ENCODE measurements at regions not wholly inside any gene's neighbourhood (a gene's known extent, or its start where the extent isn't known, plus 50 kb on each side); places are given as distances from the start of the nearest gene placed in this dataset.

- FAIRE-seq, result no peak
- TF ChIP-seq POLR2AphosphoS5 (IDR thresholded peaks at IDR 0.05; ENCODE audit: low read depth, low read length) (no peak), TAF1 (IDR thresholded peaks at IDR 0.05; ENCODE audit: borderline replicate concordance, low read depth, low read length) (no peak), POLR2A (IDR thresholded peaks at IDR 0.05; ENCODE audit: low read depth, low read length) (no peak)
- DNase-seq (ENCODE audit: insufficient read length), result no peak
Observed at GRCh38 chr2:74735009-74735408, 81.0 kb downstream of the SEMA4F start.

- DNase-seq (ENCODE audit: insufficient read length) (no peak), FAIRE-seq (no peak)
- TF ChIP-seq POLR2A (IDR thresholded peaks at IDR 0.05; ENCODE audit: low read depth, low read length), result no peak
- no peak for TF ChIP-seq TAF1 (IDR thresholded peaks at IDR 0.05; ENCODE audit: borderline replicate concordance, low read depth, low read length)
- no peak for TF ChIP-seq POLR2AphosphoS5 (IDR thresholded peaks at IDR 0.05; ENCODE audit: low read depth, low read length)
Observed at GRCh38 chr2:74735564-74735963, 81.5 kb downstream of the SEMA4F start.

GRCh38 chr2:74736589-74736988 is 82.5 kb downstream of the SEMA4F start:
- FAIRE-seq, result no peak
- TF ChIP-seq POLR2AphosphoS5 (IDR thresholded peaks at IDR 0.05; ENCODE audit: low read depth, low read length) (no peak), POLR2A (IDR thresholded peaks at IDR 0.05; ENCODE audit: low read depth, low read length) (no peak), TAF1 (IDR thresholded peaks at IDR 0.05; ENCODE audit: borderline replicate concordance, low read depth, low read length) (no peak)

GRCh38 chr2:74738586-74738985 is 84.5 kb downstream of the SEMA4F start:
- no peak for FAIRE-seq
- no peak for TF ChIP-seq TAF1 (IDR thresholded peaks at IDR 0.05; ENCODE audit: borderline replicate concordance, low read depth, low read length)
- no peak for TF ChIP-seq POLR2AphosphoS5 (IDR thresholded peaks at IDR 0.05; ENCODE audit: low read depth, low read length)
- no peak for TF ChIP-seq POLR2A (IDR thresholded peaks at IDR 0.05; ENCODE audit: low read depth, low read length)
- no peak for DNase-seq (ENCODE audit: insufficient read length)

More at GRCh38 chr2:74736589-74736988, 82.5 kb downstream of the SEMA4F start:
- DNase-seq (ENCODE audit: insufficient read length), result no peak

- TF ChIP-seq TAF1 (IDR thresholded peaks at IDR 0.05; ENCODE audit: borderline replicate concordance, low read depth, low read length), result no peak
- no peak for TF ChIP-seq POLR2AphosphoS5 (IDR thresholded peaks at IDR 0.05; ENCODE audit: low read depth, low read length)
- TF ChIP-seq POLR2A (IDR thresholded peaks at IDR 0.05; ENCODE audit: low read depth, low read length), result no peak
- no peak for DNase-seq (ENCODE audit: insufficient read length)
- FAIRE-seq, result no peak
Observed at GRCh38 chr2:74739129-74739528, 85.1 kb downstream of the SEMA4F start.

- DNase-seq (ENCODE audit: insufficient read length) (no peak), FAIRE-seq (no peak)
- TF ChIP-seq TAF1 (IDR thresholded peaks at IDR 0.05; ENCODE audit: borderline replicate concordance, low read depth, low read length), result no peak
- TF ChIP-seq POLR2A (IDR thresholded peaks at IDR 0.05; ENCODE audit: low read depth, low read length), result no peak
- TF ChIP-seq POLR2AphosphoS5 (IDR thresholded peaks at IDR 0.05; ENCODE audit: low read depth, low read length), result no peak
Observed at GRCh38 chr2:74739733-74740241, 85.7 kb downstream of the SEMA4F start.

- FAIRE-seq, result no peak
- no peak for DNase-seq (ENCODE audit: insufficient read length)
- TF ChIP-seq POLR2AphosphoS5 (IDR thresholded peaks at IDR 0.05; ENCODE audit: low read depth, low read length), result no peak
- TF ChIP-seq TAF1 (IDR thresholded peaks at IDR 0.05; ENCODE audit: borderline replicate concordance, low read depth, low read length), result no peak
- no peak for TF ChIP-seq POLR2A (IDR thresholded peaks at IDR 0.05; ENCODE audit: low read depth, low read length)
Observed at GRCh38 chr2:74740395-74740740, 86.3 kb downstream of the SEMA4F start.

GRCh38 chr2:74740741-74741431 is 86.8 kb downstream of the SEMA4F start:
- FAIRE-seq (no peak), DNase-seq (ENCODE audit: insufficient read length) (no peak)
- TF ChIP-seq POLR2A (IDR thresholded peaks at IDR 0.05; ENCODE audit: low read depth, low read length) (no peak), TAF1 (IDR thresholded peaks at IDR 0.05; ENCODE audit: borderline replicate concordance, low read depth, low read length) (no peak), POLR2AphosphoS5 (IDR thresholded peaks at IDR 0.05; ENCODE audit: low read depth, low read length) (no peak)

GRCh38 chr2:74741629-74742028 is 87.6 kb downstream of the SEMA4F start:
- no peak for FAIRE-seq
- TF ChIP-seq POLR2AphosphoS5 (IDR thresholded peaks at IDR 0.05; ENCODE audit: low read depth, low read length) (no peak), TAF1 (IDR thresholded peaks at IDR 0.05; ENCODE audit: borderline replicate concordance, low read depth, low read length) (no peak), POLR2A (IDR thresholded peaks at IDR 0.05; ENCODE audit: low read depth, low read length) (no peak)
- DNase-seq (ENCODE audit: insufficient read length), result no peak

- TF ChIP-seq POLR2AphosphoS5 (IDR thresholded peaks at IDR 0.05; ENCODE audit: low read depth, low read length), result no peak
- FAIRE-seq (no peak), DNase-seq (ENCODE audit: insufficient read length) (no peak)
Observed at GRCh38 chr2:74742471-74742870, 88.4 kb downstream of the SEMA4F start.

GRCh38 chr2:74743039-74743438 is 89.0 kb downstream of the SEMA4F start:
- FAIRE-seq, result no peak
- TF ChIP-seq TAF1 (IDR thresholded peaks at IDR 0.05; ENCODE audit: borderline replicate concordance, low read depth, low read length) (no peak), POLR2A (IDR thresholded peaks at IDR 0.05; ENCODE audit: low read depth, low read length) (no peak), POLR2AphosphoS5 (IDR thresholded peaks at IDR 0.05; ENCODE audit: low read depth, low read length) (no peak)
- DNase-seq (ENCODE audit: insufficient read length), result no peak

GRCh38 chr2:74743778-74744177 is 89.7 kb downstream of the SEMA4F start:
- no peak for DNase-seq (ENCODE audit: insufficient read length)
- TF ChIP-seq POLR2AphosphoS5 (IDR thresholded peaks at IDR 0.05; ENCODE audit: low read depth, low read length), result no peak
- no peak for TF ChIP-seq POLR2A (IDR thresholded peaks at IDR 0.05; ENCODE audit: low read depth, low read length)
- no peak for TF ChIP-seq TAF1 (IDR thresholded peaks at IDR 0.05; ENCODE audit: borderline replicate concordance, low read depth, low read length)
- no peak for FAIRE-seq

Measured in GM12892 (cell line).